HG03280 (cell line): ENCODE measurements at regions not wholly inside any gene's neighbourhood (a gene's known extent, or its start where the extent isn't known, plus 50 kb on each side); places are given as distances from the start of the nearest gene placed in this dataset.
"Not testable (repeated sequence)": the region's sequence is repeated elsewhere in the genome, so short reads cannot be mapped to it uniquely, and the experiment has no call there.

Experiments used
- ATAC-seq: cut with Tn5 transposase; IDR thresholded peaks from one replicate; pipeline ENCODE4 v1.9.1; 2021; ENCODE audit warnings: mild to moderate bottlenecking, moderate library complexity; ENCODE audit not compliant: unreplicated experiment

DNA sequence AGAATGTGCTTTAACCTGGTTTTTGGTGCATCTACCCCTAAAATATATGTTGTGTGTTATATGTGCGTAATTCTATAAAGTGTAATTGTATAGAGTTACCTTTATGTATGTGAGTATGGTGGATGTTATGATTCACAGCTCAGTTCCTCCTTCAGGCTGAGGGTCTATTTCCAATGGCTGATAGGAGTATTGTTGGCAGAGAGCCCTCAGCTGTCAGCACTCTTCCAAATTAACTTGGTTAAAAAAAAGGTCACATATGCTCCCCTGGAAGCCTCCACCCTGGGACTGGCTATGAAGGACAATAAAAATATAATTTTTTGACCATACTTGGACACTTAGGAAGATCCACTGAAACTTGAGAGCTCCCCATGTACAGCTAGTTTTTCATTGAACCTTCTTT lies 250.4 kb upstream of the CDH12 start:
- ATAC-seq = no peak

DNA sequence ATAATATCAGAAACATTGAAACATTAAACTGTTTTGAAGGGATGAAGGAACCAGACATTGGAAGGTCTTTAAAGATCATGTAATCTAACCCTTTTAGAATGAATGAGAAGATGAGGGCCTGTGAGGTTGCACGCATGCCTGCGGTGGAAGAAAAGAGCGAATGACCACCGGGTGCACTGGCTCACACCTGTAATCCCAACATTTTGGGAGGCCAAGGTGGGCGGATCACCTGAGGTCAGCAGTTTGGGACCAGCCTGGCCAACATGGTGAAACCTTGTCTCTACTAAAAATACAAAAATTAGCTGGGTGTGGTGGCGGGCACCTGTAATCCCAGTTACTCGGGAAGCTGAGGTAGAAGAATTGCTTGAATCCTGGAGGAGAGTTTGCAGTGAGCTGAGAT lies 242.3 kb upstream of the CDH12 start:
- not testable (repeated sequence) for ATAC-seq

DNA sequence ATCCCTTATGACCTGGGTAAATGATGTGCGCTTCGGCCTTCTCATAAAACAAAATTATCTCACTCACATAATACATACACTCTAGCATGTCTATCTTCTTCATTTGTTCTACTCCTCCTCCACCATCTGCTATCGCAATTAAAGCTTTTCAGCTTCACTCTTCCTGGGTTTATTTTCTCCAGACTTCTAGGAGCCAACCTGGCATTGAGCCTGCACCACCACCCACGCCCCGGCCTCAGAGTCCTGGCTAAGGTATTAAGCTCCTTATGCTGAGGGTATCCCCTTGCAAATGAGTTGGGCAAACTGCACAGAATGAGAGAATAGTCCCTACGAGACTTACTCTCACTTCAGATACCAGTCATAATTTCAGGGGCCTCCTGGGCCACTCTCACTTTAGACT lies 236.1 kb upstream of the CDH12 start:
- ATAC-seq = no peak

DNA sequence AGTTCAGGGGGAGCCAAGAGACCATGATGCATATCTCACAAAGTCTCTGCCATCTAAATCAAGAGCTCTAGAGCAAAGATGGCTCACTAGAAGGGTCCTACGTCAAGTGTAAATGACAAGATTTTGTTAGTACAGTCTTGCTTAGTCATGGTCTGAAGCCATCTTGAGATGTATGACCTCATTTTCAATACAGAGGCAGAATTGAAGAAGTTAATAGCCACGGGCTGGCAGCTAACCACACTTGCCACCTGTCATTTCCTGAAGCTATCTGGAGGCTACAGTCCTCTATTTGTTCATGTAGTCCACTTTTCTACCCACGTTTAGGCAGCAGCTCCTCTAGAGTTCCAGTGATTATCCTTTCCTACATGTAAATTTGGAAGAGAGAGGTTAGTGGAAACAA lies 231.7 kb upstream of the CDH12 start:
- ATAC-seq = no peak

GRCh38 chr5:23072179-23072578 lies 219.0 kb upstream of the CDH12 start:
- no peak for ATAC-seq

DNA sequence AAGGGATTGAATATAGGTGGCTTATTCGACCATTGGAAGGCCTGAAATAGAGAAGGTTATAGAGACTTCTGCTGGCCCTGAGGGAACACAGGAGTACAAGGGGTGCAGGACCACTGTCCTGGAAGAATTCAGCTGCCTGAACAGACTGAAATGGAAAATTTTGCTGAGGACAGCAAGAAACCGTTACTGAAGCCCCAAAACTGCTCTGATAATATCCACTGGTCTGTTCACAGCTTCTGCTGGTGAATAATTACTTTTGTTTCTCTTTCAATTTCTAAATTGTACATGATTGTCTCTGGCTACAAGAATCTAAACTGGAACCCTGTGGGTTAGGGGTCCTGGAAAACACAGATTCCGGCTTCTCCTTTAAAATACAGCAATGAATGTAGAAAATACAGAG lies 218.5 kb upstream of the CDH12 start:
- no peak for ATAC-seq

- ATAC-seq = no peak
Measured at GRCh38 chr5:23064710-23065109, 211.6 kb upstream of the CDH12 start.

DNA sequence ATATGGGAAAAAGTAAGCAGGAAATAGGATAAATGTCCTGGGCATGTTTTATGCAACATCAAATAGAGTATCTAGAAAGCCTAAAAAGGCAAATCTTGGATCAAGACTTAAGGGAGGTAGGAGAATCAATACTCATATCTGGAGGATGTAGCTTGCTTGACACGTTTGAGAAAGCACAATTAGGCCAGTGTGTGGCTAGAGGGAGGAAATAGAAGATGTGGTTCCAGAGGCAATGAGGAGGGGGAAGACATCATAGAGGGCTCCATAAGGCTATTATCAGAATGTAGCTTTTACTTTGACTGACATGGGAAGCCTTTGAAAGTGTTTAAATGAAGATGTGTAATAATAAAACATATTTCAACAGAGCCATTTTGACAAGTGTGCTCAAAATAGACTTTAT lies 200.7 kb upstream of the CDH12 start:
- no peak for ATAC-seq

- ATAC-seq = no peak
Measured at GRCh38 chr5:23042226-23042625, 189.1 kb upstream of the CDH12 start.

DNA sequence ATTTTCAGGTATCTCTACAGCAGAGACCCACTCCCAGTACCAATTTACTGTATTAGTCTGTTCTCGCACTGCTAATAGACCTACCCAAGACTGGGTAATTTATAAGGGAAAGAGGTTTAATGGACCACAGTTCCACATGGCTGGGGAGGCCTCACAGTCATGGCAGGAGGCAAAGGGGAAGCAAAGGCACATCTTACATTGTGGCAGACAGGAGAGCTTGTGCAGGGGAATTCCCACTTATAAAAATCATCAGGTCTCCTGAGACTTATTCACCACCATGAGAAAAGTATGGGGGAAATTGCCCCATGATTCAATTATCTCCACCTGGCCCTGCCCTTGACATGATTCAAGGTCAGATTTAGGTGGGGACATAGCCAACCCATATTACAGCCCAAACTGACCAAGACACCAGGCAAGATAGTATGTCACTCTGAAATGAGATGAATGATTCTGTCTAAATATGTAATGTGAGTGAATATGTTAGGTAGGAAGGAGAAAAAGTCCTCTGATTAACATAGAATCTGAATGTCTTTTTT lies 182.5 kb upstream of the CDH12 start:
- ATAC-seq = no peak

GRCh38 chr5:23033864-23034263 lies 180.7 kb upstream of the CDH12 start:
- ATAC-seq = no peak

- ATAC-seq = no peak
Measured at GRCh38 chr5:23029290-23029689, 176.1 kb upstream of the CDH12 start.

DNA sequence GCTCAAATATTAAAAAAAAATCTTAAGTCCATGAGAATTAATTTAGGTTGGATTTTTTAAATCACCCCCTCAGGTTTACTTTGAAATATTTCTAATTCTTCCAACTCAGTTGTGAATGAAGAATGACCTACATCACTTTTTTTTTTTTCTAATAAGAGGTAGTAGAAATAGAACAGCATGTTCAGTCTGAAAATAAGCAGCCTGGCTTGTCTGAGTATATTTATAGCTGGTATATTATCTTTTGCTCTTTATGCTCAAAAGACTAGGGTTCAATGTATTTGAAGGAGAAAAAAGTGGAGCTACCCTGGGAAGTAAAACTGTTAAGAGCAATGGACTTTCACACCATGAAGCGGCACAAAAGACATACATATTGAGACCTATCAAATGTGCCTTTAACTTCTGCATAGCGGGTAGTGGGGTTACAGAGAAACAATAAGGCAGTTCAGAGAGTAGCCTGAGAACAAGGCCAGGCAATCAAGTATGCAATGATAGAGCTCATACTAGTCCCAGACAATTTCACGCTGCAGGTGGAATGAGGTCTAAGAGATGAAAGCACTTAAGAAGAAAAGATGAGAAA lies 175.4 kb upstream of the CDH12 start:
- no peak for ATAC-seq

DNA sequence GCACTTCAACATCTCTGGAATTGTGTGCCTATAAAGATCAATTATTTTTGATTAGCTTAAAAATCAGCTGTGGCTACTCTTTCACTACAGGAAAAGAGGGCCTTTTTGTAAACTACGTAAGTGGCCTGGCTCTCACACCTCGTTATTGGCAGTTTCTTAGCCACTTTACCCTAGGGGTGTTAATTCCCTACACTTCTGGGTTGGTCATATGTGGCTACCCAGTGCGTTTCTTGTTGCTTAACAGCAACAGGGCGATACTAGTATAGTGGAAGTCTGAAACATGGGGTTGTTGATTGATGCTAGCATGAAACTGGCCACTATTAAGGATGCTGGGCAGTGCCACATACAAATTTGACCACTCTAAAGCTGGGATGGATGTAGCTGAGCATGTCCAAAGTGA lies 174.7 kb upstream of the CDH12 start:
- no peak for ATAC-seq

DNA sequence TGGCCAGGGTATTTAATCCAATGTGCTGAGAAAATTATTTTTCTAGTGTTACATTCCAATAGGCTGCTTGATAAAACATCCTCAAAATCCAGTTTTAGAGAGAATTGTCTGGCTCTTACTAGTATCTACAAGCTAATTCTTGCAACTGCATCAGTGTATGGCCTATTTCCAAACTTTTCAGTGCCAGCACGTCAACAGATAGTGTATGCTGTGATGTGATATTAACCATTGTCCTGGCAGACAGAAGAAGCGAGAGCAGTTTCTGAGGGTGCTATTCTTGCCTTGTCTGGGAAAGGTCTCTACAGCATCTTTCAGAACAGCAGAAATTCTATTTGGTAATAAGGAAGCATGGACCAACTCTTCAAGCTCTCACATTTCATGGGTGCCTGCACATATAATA lies 174.2 kb upstream of the CDH12 start:
- ATAC-seq = no peak

DNA sequence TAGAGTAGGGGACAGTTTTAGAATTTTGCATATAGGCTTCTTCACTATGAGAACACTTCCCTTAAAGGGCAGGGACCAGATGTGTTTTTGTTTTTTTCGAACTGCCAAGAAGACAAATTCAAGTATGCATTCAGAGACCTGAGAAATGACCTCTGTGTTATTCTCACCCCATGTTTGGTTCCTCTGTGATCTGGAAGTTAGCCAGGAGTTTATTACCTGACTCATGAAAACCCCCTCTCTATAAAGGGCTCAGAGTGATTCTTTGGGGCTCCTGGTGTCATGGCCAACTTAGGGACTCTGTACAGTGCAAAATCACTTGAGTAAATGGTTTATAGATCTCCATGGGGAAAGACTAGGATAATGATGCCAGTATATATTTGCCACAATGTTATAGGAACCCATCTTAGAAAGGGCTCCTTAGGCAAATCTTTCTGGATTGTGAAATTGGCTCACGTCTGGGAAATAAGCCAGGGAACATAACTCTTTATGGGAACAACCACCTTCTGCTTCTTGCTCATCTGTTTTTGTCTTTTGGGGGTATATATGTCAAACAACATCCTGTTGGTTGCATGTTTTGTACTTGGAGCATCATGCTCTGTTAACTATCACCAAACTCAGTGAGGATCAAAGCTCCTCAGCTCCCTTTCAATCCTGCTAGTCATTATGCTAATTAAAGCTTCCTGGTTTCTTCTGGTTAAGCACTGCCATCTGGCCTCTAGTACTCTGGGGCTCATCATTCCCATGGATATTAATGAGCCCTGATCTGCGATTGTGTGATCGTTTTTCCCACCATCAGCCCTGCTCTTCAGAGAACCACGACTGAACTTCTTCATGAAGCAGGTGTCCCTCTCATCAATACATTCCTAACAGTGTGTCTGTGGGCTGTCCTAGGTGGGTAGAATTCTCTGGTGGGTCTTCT lies 173.4 kb upstream of the CDH12 start:
- ATAC-seq = no peak

- ATAC-seq = no peak
Measured at GRCh38 chr5:23025629-23026233, 172.6 kb upstream of the CDH12 start.

DNA sequence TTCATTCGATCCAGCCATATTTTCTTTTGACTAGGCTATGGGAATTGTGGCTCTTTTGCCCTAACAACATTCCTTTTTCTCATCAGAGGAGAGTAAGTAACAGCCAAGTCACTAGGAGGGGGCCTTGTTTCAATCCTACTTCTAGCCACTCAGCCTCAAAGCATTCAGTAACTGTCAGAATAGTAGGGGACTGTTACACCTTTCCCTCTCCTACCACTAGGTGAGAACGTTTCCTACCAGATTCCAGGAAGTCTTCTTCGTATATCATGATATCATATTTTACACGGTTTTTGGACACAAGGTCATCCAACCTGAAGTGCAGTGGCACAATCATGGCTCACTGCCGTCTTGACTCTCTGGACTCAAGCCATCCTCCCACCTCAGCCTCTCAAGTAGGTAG lies 171.3 kb upstream of the CDH12 start:
- no peak for ATAC-seq

GRCh38 chr5:23014825-23015224 lies 161.7 kb upstream of the CDH12 start:
- no peak for ATAC-seq

DNA sequence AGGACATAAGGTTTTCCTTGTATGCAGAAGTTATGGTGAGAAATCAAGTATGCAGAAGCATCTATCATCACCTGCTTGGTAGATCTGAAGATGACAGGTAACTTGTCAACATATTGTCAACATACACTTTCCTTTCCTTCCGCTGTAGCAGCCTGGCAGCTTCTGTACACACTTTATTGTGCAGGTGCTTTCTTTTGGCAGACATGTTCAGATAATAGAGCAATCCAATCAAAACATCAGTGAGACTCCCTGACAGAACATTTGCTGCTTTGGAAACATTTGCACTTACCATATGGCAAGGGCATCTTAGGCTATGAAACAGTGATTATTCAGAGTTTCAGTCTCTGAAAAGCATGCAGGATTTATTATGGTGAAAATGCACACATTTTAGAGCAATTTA lies 161.1 kb upstream of the CDH12 start:
- ATAC-seq = no peak

GRCh38 chr5:23013395-23013998 lies 160.4 kb upstream of the CDH12 start:
- no peak for ATAC-seq

- no peak for ATAC-seq
Measured at GRCh38 chr5:23012842-23013241, 159.7 kb upstream of the CDH12 start.
